HG02970 (cell line): ENCODE measurements at regions not wholly inside any gene's neighbourhood (a gene's known extent, or its start where the extent isn't known, plus 50 kb on each side); places are given as distances from the start of the nearest gene placed in this dataset.
A peak's percentile ranks its signal among the peaks of the same experiment; 100 is the strongest.
"Not testable (repeated sequence)": the region's sequence is repeated elsewhere in the genome, so short reads cannot be mapped to it uniquely, and the experiment has no call there.

Experiments
- ATAC-seq: cut with Tn5 transposase; IDR thresholded peaks from one replicate; pipeline ENCODE4 v1.9.1; 2021; ENCODE audit warnings: mild to moderate bottlenecking, moderate library complexity, moderate number of reproducible peaks; ENCODE audit not compliant: unreplicated experiment, low FRiP score

DNA sequence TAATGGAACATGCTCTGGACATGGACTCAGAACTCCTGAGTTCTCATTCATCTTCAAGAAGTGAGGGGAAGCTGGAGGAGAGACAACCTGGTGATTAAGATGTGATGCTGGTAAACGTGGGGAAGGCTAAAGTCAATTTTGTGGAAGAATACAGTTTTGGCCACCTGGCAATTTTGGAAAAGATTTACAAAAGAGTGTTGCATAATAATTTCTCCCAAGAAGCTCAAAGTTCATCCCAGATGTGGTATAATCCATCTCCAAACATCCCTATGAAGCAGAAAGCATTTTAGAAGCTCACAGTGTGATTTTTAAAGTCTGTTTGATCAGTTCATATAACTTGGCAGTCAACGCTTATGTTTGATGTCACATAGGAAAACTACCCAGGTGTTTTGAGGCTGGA is 208.7 kb downstream of the LMX1A start:
- ATAC-seq: no peak

DNA sequence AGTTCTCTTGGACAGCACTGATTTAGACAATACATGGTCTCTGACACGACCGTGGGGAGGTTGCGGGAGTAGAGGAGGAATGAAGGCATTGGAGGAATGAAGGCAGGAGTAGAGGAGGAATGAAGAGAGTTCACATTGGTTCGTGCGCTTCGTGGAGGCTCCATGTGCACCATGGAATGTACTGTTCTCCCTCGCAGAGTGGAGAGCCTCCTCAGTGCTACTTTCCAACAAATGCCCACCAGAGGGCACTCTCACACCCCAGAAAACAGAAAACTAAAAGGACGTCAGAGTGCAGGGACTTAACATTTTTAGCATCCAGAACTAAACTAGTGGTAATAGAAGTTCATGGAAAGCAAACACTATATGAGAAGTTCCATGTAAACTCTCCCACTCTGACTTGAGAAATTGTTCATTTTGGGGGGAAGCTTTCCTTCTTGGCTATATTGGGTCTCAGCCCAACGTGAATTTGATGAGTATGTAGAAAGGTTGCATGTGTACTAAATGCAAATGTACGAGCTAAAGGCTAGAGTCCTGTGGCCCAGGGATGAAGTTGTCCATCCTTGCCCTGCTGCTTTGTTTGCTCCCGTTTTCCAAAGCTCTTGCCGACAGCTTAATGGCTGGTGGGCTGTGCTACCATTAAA is 211.6 kb downstream of the LMX1A start:
- peak; percentile 63 for ATAC-seq

DNA sequence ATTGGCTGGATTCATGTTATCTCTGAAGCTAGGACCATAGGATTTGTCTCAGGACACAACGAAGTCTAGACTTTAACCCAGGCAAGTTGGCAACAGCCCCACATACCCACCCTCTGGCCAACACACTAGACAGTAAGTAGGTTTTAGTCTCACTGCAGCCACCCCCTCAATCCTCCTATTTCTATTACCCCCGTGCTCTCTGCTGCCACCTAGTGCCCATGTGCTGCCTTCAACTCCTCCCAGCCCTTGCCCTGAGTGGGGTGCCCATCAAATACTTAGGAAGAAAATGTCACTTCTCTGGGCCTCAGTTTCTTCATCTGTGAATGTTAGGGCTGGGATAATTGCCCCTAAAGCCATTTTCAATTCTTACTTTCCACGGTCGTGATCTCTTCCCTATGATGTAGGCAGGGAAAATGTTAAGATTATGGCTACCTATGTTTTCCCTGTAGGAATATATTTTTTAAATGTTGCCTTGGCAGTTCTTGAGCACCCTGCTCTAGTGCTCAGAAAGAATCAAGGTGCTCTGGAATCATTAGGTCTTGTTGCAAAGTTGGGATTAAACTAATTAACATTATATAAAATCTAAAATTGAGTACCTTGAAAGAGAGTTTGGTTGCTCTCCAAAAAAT is 213.0 kb downstream of the LMX1A start:
- no peak for ATAC-seq

DNA sequence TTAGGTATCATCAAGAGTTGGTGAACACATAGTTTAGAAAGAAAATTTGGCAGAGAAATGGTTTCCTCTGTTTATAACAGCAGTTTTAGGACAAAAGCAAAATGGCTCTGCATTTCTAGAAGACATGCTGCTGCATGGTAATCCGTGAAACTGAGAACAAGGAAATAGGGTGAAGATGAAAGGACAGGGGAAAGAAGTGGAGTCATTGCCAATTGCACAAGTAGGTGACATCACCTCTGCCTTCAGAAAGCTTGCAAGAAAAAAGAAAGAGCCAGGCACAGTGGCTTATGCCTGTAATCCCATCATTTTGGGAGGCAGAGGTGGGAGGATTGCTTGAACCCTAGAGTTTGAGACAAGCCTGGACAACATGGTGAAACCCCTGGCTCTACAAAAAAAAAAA is 217.6 kb downstream of the LMX1A start:
- ATAC-seq: no peak

DNA sequence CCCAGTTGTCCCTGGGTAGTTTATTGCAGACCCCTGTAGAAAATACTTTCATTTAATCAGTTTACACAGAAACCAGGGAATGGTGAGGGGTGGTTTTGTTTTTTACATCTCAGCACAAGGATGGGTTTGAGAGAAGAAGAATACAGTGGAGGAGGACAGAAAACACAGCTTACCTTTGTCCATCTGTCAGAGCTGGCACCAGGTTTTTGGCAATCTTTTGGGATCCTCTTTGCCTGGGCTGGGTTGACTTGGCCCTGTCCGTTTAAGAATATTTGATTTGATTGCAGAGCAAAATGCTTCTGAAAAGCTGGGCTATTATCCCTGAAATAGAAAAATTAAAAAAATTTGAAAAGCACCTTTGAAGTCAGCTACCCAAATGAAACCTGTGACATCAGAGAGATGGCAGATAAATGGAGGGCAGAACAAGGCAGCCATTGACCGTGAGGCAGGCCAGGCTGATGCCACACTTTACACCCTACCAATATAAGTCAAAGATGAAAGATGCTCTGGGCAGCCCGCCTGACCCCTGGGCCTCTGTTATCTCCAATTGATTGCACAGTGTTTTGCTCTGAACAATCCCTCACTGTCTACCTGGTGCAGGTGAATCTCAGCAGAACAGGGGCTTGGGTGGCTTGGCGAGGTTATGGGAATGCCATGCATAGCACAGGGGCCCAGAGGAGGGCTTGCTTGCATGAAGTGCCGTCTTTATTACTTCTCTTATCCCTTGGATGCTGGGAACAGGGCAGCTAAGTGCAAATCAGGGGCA is 218.8 kb downstream of the LMX1A start:
- no peak for ATAC-seq

DNA sequence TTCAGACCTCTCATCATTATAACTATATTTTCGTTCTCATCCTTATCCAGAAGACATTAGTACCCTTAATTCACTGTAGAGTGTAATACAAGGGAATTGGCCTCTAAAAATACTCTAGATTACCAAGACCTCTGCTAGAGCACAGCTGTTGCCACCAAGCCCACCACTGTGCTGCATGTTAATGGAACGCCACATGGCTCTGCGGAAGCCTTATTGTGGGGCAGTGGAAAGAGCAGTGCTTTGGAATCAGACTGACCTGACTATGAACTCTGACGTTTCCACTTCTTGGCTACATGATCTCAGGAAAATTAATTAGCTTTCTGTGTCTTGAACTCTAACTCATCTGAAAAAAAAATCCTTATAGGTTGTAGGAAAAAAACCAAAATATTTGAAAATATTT is 222.1 kb downstream of the LMX1A start:
- no peak for ATAC-seq

DNA sequence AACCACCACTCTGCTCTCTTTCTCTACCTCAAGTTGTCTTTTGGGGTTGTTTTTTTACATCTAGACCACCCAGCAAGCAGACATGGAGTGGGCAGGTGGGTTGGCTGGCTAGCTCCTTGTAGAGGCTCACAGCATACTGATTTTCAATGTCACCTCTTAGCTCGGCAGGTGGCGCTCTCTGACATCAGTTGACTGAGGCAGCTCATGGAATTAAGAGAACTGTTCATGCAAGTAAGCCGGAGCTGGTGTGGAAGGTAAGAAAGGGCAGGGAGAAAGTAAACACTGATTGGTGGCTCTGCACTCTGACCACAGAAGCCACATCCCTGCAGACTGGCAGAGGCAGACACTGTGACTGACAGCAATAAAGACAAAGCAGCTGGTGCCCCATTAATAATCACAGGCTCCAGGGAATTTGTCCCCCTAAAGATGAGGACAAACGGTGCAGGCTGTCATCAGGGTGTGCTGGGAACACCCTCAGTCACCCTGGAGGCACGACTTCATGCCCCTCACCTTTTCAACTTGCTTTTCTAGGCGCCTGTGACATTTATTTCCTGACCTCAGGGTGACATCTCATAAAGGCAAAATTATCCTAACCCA is 226.8 kb downstream of the LMX1A start:
- ATAC-seq: peak; percentile 68

DNA sequence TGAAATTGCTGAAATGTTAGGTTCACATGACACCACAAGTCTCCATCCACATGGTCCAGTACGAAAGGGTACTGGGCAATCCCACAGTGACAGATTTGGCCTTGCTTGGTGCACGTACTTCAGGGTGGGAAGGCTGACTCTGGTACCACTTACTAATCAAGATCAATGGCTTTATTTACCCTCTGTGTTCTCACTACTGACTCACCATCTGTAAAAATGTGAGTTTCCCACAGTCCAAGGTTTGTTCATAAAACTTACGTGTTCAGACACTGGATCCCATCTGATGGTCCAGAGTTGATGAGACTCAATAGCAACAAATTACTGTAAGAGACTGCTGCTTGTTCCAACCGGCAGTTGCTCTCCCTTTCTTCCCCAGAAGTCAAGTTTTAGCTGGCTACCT is 231.7 kb downstream of the LMX1A start:
- no peak for ATAC-seq

DNA sequence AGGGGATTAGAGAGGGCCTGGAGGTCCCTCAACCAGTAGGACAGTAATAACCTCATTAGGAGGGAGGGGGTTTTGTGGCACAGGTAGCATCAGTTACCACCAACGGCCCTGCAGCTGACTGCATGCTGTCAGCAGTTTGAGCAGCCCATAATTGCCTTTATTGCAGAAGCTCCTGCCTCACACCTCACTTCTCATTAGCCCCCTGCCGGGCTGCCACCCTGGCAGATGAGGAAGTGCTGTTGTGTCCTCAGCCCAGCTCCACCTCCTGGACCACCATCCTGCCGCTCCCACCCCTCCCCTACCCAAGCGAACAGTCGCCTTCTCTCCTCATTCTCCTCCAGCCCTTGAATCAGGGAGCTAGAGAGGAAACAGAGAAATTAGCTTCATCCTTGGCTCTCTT is 237.4 kb downstream of the LMX1A start:
- ATAC-seq: no peak

DNA sequence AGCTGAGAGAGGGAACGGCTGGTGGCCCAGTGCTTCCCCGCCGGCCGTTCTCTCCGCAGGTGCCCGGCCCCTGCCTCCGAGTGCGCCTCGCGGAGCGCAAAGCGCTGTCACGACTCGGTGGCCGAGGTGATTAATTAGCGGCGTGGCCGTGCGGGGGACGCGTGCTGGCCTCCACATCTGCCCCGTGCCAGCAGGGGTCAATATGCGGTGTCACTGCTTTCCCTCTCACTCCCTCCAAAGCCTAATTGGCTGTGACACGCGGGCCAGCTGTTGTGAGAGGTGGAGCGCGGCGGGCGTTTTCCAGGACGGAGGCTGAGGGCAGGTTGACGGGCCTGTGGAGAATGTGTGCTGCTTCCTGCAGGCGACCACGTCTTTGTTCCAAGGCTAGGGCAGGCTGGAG is 239.0 kb downstream of the LMX1A start:
- ATAC-seq: no peak

DNA sequence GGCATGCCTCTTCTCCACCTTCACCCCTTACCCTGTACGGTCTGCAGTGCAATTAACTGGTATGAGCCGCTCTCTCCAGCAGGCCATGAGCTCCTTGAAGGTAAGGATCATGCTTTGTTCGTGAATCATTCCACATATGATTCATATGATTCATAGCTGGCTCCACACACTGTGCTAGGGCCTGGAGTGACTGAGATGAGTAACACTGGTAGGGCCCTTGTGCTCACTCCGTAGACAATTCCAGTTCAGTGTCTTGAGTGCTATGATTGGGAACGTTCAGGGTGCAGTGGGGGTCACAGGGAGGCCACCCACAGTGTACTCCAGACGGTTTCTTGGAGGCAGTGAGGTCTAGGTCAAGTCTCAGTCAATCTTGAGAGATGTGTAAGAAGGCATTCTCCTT is 239.8 kb downstream of the LMX1A start:
- no peak for ATAC-seq

DNA sequence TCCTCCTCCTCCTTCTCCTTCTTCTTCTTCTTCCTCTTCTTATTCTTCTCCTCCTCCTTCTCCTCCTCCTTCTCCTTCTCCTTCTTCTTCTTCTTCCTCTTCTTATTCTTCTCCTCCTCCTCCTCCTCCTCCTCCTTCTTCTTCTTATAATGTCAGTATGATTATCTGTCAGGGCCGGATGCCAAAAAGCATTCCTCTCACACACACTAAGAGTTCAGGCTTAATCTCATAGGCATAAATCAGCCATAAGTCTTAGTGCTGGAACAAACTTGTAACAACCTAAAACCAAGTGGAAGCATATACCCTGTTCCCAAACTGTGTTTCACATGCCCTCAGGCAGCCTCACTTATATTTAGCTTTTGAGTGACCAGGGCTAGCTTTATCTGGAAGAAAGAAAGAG is 240.3 kb downstream of the LMX1A start:
- no peak for ATAC-seq

DNA sequence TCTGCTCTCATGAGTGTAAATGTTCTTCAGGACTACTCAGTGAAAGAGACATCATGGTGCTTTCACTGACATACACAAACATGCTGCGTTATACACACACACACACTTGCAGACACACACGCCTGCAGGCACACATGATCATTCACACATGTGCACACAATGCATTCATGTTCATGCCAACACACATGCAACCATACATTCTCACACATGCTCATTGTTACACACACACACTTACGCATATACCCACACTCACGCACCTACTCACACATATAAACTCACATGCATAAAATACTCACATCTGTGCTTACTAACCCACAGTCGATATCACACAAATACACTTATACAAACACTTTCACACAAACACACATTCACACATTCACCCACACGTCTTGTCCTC is 241.6 kb downstream of the LMX1A start:
- no peak for ATAC-seq

DNA sequence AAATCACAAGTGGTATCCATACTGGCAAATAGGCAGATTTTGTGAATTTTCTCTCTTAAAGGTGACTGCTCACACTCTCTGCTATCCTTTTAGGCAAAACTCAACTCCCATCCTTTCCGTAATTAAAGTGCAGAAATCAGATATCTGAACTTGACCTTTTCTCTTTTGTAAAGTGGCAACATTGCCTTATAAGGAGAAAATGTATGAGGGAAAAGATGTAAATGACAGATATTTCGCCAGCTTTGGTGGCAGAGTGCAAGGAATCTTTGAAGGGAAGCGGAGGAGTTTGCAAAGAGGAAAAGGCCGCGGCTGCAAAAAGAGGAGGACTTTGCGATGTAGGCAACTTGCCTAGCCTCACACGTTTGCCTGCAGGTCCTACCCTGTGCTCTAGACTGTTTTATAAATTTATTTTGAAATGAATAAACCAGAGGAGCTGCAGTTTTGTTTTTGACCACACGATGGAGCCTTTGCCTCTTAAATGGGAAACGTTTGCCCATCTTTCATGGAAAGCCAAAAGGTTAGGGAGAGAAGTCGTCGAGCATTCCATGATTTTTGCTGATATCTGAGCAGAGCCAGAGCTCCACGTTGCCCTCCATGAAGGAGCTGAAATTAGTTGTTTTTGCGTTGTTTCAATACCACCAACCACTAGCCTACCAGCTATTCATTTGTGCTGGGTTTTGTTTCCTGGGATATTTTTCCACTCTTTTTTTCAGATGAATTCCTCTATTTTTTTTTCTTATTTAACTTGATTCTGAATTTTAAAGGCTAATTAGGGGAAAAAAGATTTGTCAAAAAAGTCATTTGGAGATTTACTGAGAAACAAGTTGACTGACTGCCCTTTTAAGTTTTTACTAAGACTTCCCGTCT is 242.3 kb downstream of the LMX1A start:
- ATAC-seq: no peak

DNA sequence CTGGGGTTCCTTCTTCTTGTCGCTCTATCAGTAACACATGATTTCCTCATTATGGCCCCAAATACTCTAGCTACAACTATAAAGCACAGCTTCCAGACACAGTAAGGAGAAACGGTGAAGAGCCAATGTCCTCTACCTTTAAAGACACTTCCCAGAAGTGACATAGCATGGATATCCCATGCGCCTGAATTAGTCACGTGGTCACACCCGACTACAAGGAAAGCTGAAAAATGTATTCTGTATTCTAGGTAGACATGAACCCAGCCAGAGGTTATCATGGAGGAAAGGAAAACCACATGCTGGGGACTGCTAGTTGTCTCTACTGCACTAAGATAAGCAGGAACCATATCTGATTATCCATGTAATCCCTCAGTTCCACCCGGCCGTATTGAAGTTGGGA is 244.3 kb downstream of the LMX1A start:
- ATAC-seq: no peak

DNA sequence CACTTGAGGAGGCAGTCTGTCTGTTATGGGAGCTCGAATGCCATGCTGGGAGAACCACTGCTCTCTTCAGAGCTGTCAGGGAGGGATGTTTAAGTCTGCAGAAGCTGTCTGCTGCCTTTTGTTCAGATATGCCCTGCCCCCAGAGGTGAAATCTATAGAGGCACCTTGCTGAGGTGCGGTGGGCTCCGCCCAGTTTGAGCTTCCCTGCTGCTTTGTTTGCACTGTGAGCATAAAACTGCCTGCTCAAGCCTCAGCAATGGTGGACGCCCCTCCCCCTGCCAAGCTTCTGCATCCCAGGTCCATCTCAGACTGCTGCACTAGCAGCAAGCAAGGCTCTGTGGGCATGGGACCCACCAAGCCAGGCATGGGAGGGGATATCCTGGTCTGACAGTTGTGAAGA is 247.5 kb downstream of the LMX1A start:
- ATAC-seq: no peak

DNA sequence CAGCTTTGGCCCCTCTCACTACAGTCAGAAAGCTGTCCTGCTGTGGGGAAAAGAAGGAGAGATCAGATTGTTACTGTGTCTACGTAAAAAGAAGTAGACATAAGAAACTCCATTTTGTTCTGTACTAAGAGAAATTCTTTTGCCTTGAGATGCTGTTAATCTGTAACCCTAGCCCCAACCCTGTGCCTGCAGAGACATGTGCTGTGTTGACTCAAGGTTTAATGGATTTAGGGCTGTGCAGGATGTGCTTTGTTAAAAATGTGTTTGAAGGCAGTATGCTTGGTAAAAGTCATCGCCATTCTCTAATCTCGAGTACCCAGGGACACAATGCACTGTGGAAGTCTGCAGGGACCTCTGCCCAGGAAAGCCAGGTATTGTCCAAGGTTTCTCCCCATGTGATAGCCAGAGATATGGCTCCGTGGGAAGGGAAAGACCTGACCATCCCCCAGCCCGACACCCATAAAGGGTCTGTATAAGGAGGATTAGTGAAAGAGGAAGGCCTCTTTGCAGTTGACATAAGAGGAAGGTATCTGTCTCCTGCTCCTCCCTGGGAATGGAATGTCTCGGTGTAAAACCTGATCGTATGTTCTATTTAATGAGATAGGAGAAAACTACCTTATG is 263.9 kb downstream of the LMX1A start:
- not testable (repeated sequence) for ATAC-seq

DNA sequence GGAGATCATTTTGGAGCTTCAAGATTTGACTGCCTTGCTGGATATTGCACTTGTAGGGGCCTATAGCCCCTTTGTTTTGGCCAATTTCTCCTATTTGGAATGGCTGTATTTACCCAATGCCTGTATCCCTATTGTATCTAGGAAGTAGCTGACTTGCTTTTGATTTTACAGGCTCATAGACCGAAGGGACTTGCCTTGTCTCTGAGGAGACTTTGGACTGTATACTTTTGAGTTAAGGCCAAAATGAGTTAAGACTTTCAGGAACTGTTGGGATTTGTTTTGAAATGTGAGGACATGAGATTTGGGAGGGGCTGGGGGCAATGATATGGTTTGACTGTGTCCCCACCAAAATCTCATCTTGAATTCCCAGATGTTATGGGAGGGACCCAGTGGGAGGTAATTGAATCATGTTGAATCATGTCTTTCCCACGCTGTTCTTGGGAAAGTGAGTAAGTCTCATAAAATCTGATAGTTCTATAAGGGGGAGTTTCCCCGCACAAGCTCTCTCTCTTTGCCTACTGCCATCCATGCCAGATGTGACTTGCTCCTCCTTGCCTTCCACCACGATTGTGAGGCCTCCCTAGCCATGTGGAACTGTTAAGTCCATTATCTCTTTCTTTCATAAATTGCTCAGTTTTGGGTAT is 276.1 kb downstream of the LMX1A start:
- no peak for ATAC-seq

DNA sequence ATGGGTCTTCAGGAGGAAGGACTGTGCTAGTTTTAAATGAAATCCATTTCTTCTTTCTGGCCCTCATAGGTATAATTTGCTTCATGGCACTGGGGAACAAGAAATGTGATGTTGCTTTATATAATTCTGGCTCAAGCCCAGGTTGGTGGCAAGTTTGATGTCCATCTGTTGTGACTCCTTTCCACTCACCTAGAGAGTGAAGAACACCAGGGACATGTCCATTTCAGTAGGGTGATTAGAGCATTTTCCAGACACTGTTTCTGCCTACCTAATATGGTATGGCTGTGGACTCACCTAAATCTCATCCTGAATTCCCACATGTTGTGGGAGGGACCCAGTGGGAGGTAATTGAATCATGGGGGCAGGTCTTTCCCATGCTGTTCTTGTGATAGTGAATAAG is 278.1 kb downstream of the LMX1A start:
- no peak for ATAC-seq
